T-helper 2 cell treated with Interferon-gamma antibody and Interleukin-4, amounts not matched to agents 5 μg/mL and 100 μg/mL, for 36 hours (primary cell): ENCODE measurements at regions not wholly inside any gene's neighbourhood (a gene's known extent, or its start where the extent isn't known, plus 50 kb on each side); places are given as distances from the start of the nearest gene placed in this dataset.
"Not testable (repeated sequence)": the region's sequence is repeated elsewhere in the genome, so short reads cannot be mapped to it uniquely, and the experiment has no call there.

Source experiments
- DNase-seq: peaks from one replicate; pipeline ENCODE4 v3.0.0; 2021; ENCODE audit warnings: low spot score
- H3K27ac Mint-ChIP-seq: one replicate; pipeline ENCODE4 v1.8.0; 2021; ENCODE audit warnings: mild to moderate bottlenecking, mixed read lengths
- H3K27me3 Mint-ChIP-seq: one replicate; pipeline ENCODE4 v1.8.0; 2021; ENCODE audit warnings: low read depth, mixed read lengths
- H3K36me3 Mint-ChIP-seq: one replicate; pipeline ENCODE4 v1.8.0; 2021; ENCODE audit warnings: low read depth, mixed read lengths
- H3K4me1 Mint-ChIP-seq: one replicate; pipeline ENCODE4 v1.8.0; 2021; ENCODE audit warnings: low read depth, mixed read lengths
- H3K4me3 Mint-ChIP-seq: one replicate; pipeline ENCODE4 v1.8.0; 2022; ENCODE audit warnings: mild to moderate bottlenecking, moderate library complexity, mixed read lengths
- H3K9me3 Mint-ChIP-seq: one replicate; pipeline ENCODE4 v1.8.0; 2021; ENCODE audit warnings: mixed read lengths

DNA sequence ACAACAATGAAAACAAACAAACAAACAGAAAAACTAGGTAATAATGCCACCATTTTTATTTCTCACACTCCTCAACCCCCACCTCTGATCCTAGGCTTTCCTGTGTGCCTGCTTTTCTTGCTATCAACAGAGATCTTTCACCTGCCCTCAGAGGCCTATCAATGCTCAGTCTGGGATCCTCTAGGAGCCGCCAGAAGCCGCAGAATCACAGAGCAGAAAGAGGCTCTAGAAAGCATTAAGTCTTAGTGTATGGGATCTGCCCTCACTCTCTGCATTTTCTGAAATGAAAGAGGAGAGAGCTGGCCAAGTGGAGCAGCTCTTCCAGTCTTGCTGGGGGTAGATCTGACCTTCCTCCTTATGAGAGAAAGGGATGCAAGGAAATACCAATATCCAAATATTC is 306.8 kb downstream of the TUSC7 start:
- no peaks in the 10 kb centered on the region for H3K36me3 Mint-ChIP-seq
- no peak overlapping the region for H3K27ac Mint-ChIP-seq
- no peak overlapping the region for H3K4me3 Mint-ChIP-seq
- H3K9me3 Mint-ChIP-seq: no peaks in the 10 kb centered on the region
- H3K4me1 Mint-ChIP-seq: peaks cover 2% of the 10 kb centered on the region
- no peaks in the 10 kb centered on the region for H3K27me3 Mint-ChIP-seq
- no peak for DNase-seq

GRCh38 chr3:117017135-117017894 is 307.7 kb downstream of the TUSC7 start:
- Mint-ChIP-seq H3K27ac (no peak overlapping the region), H3K36me3 (no peaks in the 10 kb centered on the region), H3K4me1 (peaks cover 2% of the 10 kb centered on the region)

DNA sequence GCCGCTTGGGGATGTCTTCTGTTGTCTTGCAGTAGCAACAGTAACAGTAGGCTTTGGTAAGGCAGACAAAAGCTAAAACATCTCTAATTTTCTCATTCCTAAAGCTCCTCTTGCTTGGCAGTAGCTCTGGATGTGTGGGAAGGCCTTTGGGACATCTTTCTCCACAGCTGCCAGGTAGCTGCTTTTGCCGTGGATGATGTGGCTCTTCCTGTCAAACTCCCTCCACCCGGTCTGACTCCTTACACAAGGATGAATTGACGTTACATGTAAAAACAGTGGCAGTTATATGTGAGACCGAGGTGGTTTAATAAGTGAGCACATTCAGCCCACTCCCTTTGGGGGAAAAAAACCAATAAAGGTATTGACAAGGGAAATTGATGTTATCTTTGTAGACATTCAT is 309.1 kb downstream of the TUSC7 start:
- H3K27ac Mint-ChIP-seq: no peak overlapping the region
- peaks cover 2% of the 10 kb centered on the region for H3K4me1 Mint-ChIP-seq
- H3K36me3 Mint-ChIP-seq: no peaks in the 10 kb centered on the region

More at GRCh38 chr3:117017135-117017894, 307.7 kb downstream of the TUSC7 start:
- DNase-seq: no peak
- Mint-ChIP-seq H3K4me3 (no peak overlapping the region), H3K27me3 (no peaks in the 10 kb centered on the region), H3K9me3 (no peaks in the 10 kb centered on the region)

GRCh38 chr3:117019082-117019713 is 309.6 kb downstream of the TUSC7 start:
- Mint-ChIP-seq H3K9me3 (no peaks in the 10 kb centered on the region), H3K27me3 (no peaks in the 10 kb centered on the region), H3K4me3 (no peak overlapping the region), H3K4me1 (peaks cover 2% of the 10 kb centered on the region), H3K27ac (no peak overlapping the region), H3K36me3 (no peaks in the 10 kb centered on the region)
- peak; percentile 26 for DNase-seq

More for the DNA sequence above, 309.1 kb downstream of the TUSC7 start:
- no peak for DNase-seq
- Mint-ChIP-seq H3K27me3 (no peaks in the 10 kb centered on the region), H3K4me3 (no peak overlapping the region), H3K9me3 (no peaks in the 10 kb centered on the region)

GRCh38 chr3:117026401-117026800 is 316.8 kb downstream of the TUSC7 start:
- Mint-ChIP-seq H3K4me1 (no peaks in the 10 kb centered on the region), H3K4me3 (no peak overlapping the region), H3K9me3 (peaks cover 4% of the 10 kb centered on the region), H3K27ac (no peak overlapping the region), H3K36me3 (no peaks in the 10 kb centered on the region), H3K27me3 (no peaks in the 10 kb centered on the region)
- no peak for DNase-seq

GRCh38 chr3:117035745-117036144 is 326.2 kb downstream of the TUSC7 start:
- Mint-ChIP-seq H3K4me3 (no peak overlapping the region), H3K27ac (no peak overlapping the region), H3K4me1 (no peaks in the 10 kb centered on the region), H3K36me3 (no peaks in the 10 kb centered on the region), H3K27me3 (no peaks in the 10 kb centered on the region), H3K9me3 (no peaks in the 10 kb centered on the region)
- no peak for DNase-seq

DNA sequence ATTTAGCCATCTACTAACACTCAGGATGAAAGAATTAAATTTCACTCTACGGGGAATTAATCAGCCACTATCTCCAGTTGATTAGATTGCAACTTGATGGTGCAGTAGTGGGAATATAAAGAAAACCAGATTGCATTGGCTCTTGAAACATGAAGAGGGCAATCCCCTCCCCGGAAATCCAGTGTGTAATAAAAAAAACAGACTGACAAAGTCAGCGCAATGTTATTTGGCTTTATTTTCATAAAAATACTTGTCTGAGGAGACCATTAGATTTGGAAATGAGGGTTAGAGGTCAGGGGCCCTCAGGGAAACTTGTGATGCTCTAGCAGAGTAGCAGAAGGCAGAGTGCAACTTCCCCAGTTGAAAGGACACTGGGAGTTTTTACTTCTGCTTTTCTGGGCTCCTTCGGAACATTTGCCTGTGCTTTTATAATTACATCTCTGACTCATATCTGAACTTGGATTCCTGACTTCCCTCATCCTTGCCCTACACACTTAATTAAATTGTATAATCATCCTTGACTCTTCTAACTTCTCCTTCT is 326.8 kb downstream of the TUSC7 start:
- Mint-ChIP-seq H3K4me3 (no peak overlapping the region), H3K27me3 (no peaks in the 10 kb centered on the region), H3K36me3 (no peaks in the 10 kb centered on the region), H3K27ac (no peak overlapping the region), H3K9me3 (no peaks in the 10 kb centered on the region), H3K4me1 (no peaks in the 10 kb centered on the region)
- DNase-seq: no peak

DNA sequence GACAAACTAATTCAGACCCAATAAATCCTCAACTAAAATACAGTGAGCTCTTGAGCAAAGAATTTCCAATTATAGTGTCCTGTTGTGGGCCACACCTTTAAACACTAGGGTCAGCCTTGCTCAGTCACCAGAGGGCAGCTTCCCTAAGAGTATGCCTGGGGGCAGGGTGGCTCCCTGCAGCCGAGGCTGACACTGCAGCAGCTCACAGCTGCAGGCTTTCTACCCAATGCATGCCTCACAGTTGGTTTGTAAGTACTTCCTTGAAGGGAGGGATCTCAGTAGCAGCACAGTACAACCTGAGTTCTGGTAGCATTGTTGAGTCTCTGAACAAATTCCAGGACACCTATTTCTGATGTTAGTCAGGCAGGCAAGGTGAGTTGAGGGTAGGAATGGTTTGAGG is 335.6 kb downstream of the TUSC7 start:
- Mint-ChIP-seq H3K9me3 (no peaks in the 10 kb centered on the region), H3K4me1 (no peaks in the 10 kb centered on the region), H3K27me3 (no peaks in the 10 kb centered on the region), H3K4me3 (no peak overlapping the region), H3K27ac (no peak overlapping the region), H3K36me3 (no peaks in the 10 kb centered on the region)
- no peak for DNase-seq

GRCh38 chr3:117047951-117048705 is 338.5 kb downstream of the TUSC7 start:
- no peaks in the 10 kb centered on the region for H3K36me3 Mint-ChIP-seq
- no peaks in the 10 kb centered on the region for H3K4me1 Mint-ChIP-seq
- no peak for DNase-seq
- no peak overlapping the region for H3K4me3 Mint-ChIP-seq
- H3K27ac Mint-ChIP-seq: no peak overlapping the region
- H3K9me3 Mint-ChIP-seq: no peaks in the 10 kb centered on the region
- H3K27me3 Mint-ChIP-seq: no peaks in the 10 kb centered on the region

- no peak for DNase-seq
- H3K9me3 Mint-ChIP-seq: no peaks in the 10 kb centered on the region
- H3K36me3 Mint-ChIP-seq: no peaks in the 10 kb centered on the region
- no peaks in the 10 kb centered on the region for H3K4me1 Mint-ChIP-seq
- no peaks in the 10 kb centered on the region for H3K27me3 Mint-ChIP-seq
- no peak overlapping the region for H3K27ac Mint-ChIP-seq
- no peak overlapping the region for H3K4me3 Mint-ChIP-seq
Observed at GRCh38 chr3:117052395-117052794, 342.8 kb downstream of the TUSC7 start.

DNA sequence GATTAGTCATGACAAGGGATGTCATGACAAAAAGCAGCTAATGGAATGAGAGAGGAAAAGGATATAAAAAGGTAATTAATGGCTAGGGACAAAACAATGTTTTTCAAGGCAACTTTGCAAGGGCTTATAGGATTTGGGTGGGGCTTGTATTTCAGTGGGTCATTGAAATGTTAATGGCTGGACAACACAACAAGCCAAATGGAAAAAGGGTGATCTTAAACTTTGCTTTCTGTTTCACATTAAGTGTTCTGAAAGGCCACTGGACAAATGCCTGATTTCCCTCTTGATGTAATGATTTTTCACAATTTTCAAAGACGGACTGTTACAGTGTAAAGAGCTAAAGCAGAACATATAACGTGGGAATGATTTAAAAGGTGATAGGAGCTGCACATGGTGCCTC is 345.0 kb downstream of the TUSC7 start:
- Mint-ChIP-seq H3K27ac (no peak overlapping the region), H3K36me3 (no peaks in the 10 kb centered on the region), H3K4me3 (no peak overlapping the region), H3K27me3 (no peaks in the 10 kb centered on the region), H3K9me3 (no peaks in the 10 kb centered on the region), H3K4me1 (no peaks in the 10 kb centered on the region)
- no peak for DNase-seq

DNA sequence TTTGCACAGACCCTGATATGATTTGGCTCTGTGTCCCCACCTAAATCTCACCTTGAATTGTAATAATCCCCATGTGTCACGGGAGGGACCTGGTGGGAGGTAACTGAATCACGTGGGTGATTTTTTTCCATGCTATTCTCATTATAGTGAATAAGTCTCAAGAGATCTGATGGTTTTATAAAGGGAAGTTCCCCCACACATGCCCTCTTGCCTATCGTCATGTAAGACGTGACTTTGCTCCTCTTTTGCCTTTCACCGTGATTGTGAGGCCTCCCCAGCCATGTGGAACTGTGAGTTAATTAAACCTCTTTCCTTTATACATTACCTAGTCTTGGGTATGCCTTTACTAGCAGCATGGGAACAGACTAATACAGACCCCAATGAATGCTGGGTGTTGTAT is 347.4 kb downstream of the TUSC7 start:
- not testable (repeated sequence) for H3K4me3 Mint-ChIP-seq, H3K27ac Mint-ChIP-seq, DNase-seq, H3K9me3 Mint-ChIP-seq, H3K36me3 Mint-ChIP-seq, H3K4me1 Mint-ChIP-seq, H3K27me3 Mint-ChIP-seq

DNA sequence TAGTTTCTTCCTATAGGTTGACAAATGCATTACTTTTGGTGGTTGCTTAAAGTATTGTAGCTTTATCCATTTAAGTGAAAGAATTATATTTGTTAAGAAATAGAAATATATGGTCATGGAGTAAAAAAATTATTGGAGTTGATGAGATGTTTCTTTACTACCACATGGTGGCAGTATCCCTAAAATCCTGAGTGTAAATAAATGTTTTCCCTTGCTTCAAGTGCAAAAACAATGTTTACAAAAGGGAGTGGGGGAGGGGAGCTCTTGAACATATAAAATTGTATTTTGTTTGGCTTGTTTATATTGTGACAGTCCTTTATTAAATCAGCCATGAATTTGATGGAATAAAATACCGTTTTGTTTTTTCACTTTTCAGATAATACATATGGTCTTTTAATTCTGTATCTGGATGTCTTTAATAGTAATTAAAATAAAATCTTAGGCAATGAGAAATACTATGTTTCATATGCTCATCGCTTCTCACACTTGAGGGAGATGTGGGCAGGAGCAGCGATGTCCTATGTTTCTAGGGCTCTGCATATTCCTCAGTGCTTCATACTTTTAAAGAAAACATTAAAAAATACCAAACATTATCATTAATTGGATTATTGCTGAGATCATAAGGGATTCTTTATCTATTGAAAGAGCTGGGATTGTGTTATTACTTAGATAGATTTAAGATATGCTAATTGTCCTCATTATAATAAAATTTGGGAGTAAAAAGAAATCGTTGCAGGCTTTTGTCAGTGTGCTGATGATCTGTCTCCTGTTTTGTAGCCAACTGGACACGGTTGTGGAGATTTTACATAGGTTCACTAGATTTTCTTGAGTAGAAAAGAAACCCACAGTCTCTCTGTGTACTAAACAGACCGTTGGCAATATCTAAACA is 349.7 kb downstream of the TUSC7 start:
- H3K27me3 Mint-ChIP-seq: no peaks in the 10 kb centered on the region
- no peak for DNase-seq
- no peak overlapping the region for H3K27ac Mint-ChIP-seq
- H3K4me3 Mint-ChIP-seq: no peak overlapping the region
- H3K9me3 Mint-ChIP-seq: no peaks in the 10 kb centered on the region
- no peaks in the 10 kb centered on the region for H3K4me1 Mint-ChIP-seq
- H3K36me3 Mint-ChIP-seq: no peaks in the 10 kb centered on the region
